OCI-M2 (cell line): ENCODE measurements at regions not wholly inside any gene's neighbourhood (a gene's known extent, or its start where the extent isn't known, plus 50 kb on each side); places are given as distances from the start of the nearest gene placed in this dataset.
"Not testable (repeated sequence)": the region's sequence is repeated elsewhere in the genome, so short reads cannot be mapped to it uniquely, and the experiment has no call there.

Experiments
- DNase-seq: peaks from one replicate; lab custom pipeline; 2025; ENCODE audit not compliant: unreplicated experiment; lab: John Stamatoyannopoulos, UW

DNA sequence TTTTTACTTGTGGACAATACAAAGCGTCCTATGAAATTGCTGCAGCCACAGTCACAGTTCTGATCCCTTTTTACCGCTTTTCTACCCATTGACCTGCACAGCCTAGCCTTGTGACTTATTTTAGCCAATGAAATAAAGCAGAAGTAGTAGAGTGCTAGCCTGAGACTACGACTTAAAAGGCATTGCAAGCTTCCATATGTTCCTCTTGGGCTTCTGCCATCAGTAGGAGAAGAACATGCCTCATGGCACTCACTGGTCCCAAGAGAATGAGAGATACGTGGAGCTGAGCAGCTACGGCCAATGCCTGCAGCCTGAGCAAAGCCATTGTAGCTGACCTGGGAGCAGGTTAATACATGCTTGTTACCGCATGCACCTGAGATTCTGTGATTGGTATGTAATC, 416.6 kb upstream of the CLINT1 start:
- no peak for DNase-seq

DNA sequence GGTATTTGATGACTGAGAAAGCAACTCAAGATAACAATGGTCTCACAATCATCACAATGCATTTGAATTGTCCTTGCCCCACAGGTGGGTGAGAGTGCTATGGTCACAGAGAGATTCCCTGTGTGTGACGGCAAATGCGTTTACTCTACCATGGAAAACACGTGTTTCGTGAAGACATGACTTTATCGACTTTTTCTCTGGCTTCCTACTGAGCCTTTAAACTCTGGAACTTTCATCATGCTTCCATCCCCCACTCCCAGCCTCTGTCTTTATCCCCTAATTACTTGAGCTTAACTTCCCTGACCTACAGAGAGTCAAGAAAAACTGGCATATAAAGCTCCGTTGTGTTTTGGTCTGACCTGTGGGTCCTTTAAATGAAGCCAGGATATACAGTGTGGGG, 414.1 kb upstream of the CLINT1 start:
- no peak for DNase-seq

DNA sequence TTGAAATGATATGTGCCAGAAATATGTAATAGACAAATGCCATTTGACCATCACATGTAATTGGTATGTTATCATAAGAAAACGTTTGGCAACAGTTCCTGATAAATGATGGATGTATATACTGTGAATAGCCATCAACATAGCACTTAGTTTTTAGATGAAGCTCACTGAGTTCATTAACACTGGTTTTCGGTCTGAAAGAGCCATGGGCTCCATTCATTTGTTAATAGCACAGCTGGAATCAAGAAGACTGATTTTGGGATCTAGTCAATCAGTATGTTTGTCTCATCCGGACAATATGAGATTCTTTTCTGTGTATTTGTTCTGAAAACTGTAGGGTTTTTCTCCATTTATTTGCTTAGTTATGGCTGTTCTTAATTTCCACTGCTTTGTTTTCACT, 413.5 kb upstream of the CLINT1 start:
- DNase-seq = no peak

DNA sequence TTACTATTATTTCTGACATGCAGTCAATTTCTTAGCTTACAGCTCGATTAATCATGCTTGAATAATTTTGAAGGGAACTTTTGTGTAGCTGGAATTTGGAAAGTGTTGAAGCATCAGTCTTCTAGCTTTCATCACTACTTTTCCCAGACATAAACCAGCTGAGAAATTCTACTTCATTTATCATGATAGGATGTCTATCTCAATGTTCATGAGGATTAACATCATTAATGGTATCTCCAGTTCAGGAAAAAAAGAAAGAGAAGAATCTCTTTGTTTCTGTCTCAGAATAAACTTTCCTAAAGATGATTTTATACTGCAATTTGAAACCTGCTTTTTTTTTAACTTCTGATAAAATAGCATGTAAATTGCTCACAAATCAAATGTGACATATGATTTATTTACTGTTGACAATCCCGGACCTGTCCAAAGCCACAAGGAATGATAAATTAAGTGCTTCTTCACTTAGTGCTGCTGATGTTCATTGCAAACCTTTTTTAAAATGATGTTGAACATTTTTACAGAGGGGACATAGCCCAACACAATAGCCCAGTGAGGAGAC, 412.1 kb upstream of the CLINT1 start:
- DNase-seq = no peak

DNA sequence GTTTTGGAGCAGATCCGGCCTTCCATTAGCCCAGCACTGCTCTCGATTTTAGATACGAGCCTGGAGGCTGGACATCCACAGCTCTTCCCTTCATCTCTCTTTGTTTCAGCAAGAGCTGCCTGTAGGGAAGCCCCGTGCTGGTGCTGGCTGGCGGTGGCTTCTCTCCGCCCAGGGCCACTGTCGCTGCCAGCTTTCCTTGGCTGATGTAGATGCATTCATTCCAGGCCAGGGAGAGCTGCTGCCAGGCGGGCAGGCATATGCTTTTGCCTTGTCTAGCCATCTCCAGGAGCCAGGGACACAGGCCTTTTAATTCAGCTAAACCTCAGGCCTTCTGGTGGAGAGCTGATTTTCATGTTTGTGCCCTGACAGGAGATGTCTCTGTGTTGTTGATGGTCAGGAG, 409.3 kb upstream of the CLINT1 start:
- DNase-seq = no peak

DNA sequence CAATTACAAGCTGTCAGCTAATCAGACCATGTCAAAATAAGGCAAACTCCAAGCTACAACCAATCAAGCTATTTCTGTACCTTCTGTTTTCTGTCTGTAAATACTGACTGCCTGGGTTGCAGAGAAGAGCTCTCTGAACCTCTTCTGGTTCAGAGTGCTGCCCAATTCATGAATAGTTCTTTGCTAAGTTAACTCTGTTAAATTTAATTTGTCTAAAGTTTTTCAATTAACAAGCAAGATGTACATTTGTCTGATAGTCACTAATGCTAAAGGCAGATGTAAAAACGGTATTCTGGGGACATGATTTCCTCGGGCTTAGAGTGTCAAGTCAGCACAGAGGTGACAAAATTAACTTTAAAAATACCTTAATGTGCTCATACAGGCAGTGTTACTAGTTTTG, 408.3 kb upstream of the CLINT1 start:
- no peak for DNase-seq

DNA sequence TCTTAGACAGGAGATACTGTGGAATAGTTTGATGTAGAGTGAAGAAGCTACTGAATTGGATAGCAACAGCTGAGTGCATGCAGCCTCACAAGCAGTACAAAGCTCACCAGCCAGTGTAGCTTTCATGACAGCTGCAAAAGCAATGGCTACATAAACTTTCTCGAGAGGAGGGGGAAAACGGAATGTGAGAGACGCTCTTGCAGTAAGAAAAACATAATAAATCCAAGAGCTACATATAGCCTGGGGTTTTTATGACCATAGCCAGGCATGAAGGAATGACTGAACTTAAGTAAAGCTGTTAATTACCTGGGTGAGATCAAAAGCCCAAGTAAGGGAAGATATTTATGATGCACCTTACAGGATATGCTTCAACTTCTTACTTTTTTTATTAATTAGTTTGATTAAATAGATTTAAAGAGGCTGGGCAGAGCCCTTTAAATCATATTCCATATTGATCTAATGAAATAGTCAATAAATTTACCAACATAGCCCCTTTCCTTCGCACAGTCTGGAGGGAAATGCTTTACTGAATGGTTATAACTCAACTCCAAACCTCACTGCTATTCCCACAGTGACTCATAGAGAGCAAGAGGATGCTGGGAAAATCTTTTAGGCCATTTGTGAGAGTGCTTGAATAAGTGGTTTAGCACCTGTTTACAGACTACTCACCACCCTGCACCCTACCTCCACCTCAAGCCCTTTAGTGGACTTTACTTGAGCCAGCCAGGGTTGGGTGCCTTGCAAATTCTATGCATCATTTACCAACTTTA, 407.2 kb upstream of the CLINT1 start:
- DNase-seq = no peak

DNA sequence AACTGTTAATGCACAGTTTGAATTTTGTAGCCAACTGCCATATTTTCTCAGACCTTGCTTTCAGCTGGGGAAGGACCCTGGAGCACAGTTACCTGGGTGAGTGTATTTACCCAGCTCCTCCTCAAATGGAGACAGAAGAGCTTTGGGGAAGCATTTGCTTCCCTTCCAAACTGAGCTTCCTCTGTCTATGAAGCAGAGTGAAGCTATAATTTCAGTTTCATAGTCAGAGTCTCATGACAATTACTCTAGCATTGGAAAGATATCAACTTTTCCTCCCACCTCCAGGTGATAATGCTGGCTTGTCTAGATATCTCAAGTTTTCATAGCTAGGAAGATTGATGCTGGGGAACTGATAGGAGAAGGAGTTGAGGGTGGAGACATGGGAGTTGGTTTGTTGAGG, 406.4 kb upstream of the CLINT1 start:
- DNase-seq = no peak

DNA sequence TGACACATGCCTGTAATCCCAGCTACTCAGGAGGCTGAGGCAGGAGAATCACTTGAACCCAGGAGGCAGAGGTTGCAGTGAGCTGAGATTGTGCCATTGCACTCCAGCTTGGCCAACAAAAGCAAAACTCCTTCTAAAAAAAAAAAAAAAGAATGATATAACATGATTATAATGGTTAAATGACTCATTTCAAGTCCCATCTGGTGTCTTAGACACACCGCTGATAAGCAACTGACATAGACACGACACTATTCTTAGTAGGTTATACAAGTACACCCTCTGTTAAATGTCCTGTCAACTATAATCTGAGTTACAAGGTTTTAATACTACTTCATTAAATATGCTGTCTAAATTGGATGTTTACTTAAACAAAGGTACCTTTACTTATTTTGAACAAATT, 405.3 kb upstream of the CLINT1 start:
- no peak for DNase-seq

DNA sequence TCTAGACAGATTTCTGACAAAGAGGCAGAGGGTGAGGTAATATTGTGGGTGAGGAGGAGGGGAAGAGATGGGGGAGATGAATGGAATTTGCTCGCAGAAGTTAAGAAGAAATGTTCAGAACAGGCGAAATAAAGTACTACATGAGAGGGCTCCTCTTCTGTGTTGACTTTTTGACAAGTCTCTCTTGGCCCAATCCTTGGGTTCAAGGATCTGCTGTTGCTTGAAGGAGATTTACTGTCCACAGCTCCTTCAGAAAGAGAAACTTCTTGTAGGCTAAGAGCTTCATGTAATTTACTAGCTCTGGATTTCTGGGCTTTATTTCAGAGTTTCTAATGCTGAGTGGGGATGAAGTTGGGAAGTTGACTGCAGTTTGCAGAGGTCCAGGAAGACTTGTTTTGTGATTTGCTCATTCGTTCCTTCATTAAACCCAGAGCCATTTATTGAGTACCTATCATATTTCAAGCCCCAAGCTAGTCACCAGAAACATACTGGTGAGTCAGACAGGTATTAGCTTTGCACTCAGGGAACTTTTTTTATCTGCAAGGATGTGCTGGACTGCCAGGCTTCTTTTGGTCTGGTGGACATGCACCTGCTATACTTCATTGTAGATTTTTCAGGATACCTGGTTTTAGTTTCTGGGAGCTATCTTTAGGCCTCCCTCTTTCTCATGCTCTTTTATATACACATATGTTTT, 402.9 kb upstream of the CLINT1 start:
- no peak for DNase-seq

DNA sequence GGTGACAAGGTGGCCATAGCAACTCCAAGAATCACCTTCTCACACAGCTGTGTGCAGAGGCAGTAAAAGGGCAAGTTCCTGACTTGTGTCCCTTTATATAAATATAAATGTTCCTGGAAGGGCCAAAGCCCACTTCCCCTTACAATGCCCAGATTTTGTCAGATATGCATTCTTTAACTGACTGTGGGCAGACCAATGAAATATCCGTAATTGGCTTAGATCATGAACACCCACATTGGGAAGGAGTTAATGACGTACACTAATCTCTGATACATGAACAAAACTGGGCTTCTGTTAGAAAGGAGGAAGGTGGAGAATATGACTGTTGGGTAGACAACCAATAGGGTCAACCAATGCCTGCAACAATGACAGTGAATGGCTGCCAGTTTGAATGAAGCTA, 397.2 kb upstream of the CLINT1 start:
- DNase-seq = no peak

DNA sequence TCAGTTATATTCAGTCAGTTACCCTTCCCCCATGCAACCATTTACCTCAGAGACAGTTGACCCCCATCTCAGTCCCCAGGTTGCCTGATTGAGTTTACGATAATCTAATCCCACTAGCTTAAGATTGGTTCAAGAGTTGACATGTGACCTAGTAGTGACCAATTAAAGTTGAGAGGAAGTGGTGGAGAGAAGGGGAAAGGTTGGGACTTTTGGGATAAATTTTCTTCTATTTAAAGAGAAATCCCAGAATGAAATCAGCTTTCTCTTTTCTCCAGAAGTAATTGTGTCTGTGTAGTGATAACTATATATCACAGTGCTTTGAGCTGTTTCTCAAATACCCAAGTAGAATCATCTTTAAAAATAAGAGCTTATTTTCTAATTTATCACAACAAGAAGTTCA, 396.7 kb upstream of the CLINT1 start:
- DNase-seq = no peak

DNA sequence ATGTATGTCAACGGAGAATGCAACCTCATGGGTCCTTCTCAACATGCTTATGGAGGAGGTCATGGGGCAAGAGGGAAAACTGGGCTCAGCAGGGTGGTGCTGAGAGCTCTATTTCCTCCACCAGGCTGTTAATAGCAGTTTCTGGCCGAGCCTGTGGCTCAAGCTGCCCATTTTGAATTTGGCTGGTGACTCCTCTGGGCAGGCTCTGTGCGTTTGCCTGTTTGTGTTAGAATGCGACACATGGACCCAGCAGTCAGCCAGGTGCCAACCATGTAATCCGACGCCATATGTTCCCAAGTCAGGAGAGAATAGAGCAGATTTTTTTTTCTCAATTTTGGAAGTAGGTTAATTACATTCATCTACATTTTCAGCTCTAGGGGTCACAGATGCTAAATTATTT, 387.7 kb upstream of the CLINT1 start:
- no peak for DNase-seq

DNA sequence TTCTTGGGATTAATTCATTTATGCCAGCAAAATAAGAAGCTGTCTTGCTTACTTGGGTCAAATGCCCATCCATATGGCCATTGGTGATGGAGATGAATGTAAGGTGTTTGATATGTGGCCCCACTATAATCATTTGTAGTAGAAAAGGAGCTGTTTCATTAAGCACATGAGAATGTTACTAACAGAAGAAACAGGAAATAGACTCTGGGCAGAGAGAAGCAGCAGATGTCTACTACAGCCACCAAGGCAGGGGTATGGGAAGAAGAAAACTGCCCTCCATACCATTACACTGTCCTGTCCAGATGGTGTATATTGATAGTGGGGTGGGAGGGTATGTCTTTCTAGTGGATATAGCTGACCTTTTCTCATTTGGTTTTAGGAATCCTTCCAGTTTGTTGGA, 386.6 kb upstream of the CLINT1 start:
- DNase-seq = no peak

DNA sequence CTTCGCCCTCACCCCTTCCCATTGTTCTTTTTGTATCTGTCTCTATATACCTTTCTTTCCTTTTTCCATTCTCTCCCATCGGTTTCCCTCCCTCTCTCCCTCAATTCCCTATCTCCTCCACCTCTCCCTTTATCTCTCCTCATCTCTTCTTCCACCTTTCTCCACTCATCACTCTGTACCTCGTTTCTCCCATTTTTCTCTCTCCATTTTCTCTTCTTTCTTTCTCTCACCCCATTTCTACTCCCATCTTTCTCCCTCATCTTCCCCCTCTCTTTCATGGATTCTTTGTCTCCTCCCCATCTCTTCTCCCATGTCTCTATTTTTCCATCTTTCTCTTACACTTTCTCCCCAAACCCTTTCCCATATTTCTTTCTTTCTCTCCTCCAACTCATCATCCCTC, 385.9 kb upstream of the CLINT1 start:
- no peak for DNase-seq

DNA sequence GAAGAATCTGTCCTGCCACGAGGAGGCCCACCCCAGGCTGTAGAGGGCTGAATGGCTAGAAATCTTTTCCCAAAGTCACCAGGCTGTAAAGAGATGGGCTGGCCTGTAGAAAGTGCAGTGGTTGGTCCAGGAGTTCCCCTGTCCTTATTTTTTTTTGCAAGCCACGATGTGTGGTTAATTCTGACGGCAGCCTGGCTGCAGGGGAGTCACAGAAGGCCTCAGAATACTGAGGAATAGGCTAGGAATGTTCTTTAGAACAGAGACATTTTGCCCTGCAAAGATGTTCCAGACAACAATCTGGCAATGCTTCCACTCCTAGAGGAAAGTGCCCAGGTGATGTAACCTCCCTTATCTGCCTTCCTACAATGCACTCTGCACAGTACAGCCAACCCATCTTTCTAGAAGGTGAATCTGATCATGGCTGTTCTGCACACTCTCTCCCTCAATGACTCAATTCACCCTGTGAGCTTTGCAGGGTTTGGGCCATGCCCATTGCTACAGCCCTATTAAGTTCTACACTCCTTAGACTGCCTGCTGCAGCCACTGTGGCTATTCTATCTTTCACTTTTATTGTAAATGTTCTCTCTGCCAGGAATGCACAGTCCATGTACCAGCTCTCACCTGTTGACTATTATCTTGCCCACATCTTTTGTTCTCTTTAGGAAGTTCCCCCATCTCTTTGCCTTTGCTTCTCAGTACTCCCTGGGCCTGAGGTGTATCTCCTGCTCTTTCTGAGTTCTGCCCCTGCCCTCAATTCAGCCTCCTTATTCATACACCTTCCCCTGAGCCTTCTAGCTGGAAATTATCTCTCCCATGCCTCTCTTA, 377.8 kb upstream of the CLINT1 start:
- no peak for DNase-seq

DNA sequence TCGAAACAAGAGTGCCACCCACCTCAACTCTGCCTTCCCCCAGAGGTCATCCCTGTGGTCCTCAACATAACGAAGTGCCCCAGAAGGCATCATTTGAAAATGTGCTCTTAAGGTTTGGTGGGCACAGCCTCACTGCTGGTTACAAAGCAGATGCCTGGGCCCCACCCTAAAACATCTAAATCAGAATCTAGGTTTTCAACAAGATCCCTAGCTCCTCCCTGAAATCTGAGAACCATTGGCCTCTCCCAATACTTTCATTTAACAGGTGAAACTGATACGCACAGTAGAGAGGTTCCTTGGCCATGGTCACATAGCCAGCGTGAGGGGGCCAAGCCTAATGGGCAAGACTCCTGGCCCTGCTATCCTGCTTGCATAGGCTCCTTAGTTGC, 376.2 kb upstream of the CLINT1 start:
- DNase-seq = no peak

DNA sequence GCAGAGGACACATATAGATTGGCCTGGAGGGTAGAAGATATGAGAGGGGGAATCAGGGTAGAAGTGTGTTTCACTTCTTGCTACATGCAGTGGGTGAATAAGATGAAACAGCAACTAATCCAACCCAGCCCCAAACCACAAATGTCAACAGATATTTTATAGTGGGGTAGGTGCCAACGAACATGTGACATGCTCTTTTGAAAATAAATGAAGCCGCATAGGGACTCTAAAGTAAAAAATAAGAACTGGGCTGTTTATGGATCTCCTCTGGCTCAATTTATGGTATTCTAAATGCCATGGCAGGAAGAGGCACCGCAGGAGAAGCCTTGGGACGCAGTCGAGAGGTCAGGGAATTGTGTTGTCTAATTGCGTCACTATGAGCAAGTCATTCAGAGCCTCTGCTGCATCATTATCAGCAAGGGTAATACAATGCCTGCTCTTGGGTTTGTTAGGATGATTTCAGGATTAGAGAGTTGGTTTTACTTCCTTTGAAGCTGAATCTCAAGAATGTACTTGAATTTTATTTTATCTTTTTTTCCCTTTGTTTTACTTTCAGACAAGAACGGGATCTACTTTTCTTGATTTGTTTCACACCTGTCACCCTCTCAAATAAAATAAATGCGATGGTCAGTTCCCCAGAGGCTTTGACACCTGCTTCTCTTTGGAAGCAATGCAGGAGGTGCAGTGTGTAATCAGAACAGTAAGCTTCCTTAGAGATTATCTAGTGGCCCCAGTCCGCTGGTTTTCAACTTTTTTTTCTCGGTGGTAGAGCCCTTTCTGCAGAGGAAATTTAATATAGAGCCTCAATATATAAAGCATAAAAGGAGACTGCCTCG, 375.6 kb upstream of the CLINT1 start:
- no peak for DNase-seq

DNA sequence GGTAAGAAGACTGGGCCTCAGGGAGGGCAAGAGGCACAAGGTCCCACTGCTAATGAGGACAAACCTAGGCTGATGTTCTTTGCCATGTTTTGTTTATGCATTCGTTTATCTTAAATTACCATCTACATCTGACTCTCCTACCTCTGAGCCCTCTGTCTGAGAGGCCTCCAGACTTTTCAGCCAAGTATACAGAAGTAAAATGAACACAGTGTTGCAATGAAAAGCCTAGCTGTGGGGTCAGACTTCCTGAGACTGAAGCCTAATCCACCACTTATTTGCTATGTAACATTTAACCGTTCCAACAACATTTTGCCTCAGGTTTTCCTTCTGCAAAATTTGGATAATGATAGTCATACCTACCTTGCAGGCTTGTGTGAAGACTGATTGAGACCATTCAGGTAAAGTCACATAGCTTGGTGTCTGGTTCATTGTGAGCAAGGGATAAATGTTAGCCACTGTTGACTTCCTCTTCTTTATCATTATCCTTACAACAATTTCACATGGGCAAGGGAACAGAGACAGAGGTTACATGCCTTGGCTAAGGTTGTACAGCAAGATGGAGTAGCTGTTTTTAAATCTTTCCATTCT, 374.9 kb upstream of the CLINT1 start:
- no peak for DNase-seq

DNA sequence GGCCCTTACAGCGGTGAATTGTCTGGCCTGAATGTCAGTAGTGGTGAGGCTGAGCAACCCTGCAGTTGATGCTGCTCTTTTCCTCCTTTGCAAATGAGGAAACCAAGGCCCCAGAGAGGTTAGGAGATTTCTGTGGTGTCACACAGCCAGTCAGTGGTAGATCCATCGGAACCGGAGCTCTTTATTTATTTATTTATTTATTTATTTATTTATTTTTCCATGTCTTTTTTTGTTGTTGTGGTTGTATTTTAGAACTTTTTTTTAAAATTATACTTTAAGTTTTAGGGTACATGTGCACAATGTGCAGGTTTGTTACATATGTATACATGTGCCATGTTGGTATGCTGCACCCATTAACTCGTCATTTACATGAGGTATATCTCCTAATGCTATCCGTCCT, 368.4 kb upstream of the CLINT1 start:
- not testable (repeated sequence) for DNase-seq
